SK-N-SH treated with all-trans-retinoic acid at 6 μM for 48 hours (cell line): ENCODE measurements at regions not wholly inside any gene's neighbourhood (a gene's known extent, or its start where the extent isn't known, plus 50 kb on each side); places are given as distances from the start of the nearest gene placed in this dataset.

Experiments
- ATAC-seq: fragments of 200-7000 bp; cut with Tn5 transposase; 3 replicates; pipeline ENCODE4 v1.9.1; 2020; ENCODE audit warnings: mild to moderate bottlenecking, moderate library complexity
- ARNTL ChIP-seq: fragments of 450-650 bp; formaldehyde crosslinking; IDR thresholded peaks from 2 replicates; pipeline ENCODE4 v1.5.0; 2020; ENCODE audit warnings: low read depth, mild to moderate bottlenecking, moderate library complexity, borderline replicate concordance
- BACH2 ChIP-seq: fragments of 250-450 bp; sonication (Bioruptor Pico); IDR thresholded peaks from 2 replicates; pipeline ENCODE4 v1.9.0; 2021; ENCODE audit warnings: mild to moderate bottlenecking, borderline replicate concordance
- CREB5 ChIP-seq: fragments of 250-450 bp; sonication (Bioruptor Pico); IDR thresholded peaks from 2 replicates; pipeline ENCODE4 v1.5.1; 2020; ENCODE audit warnings: low read depth, mild to moderate bottlenecking, moderate library complexity
- CSDC2 ChIP-seq: fragments of 250-450 bp; sonication (Bioruptor Pico); IDR thresholded peaks from 2 replicates; pipeline ENCODE4 v1.5.0; 2020; ENCODE audit warnings: mild to moderate bottlenecking, moderate library complexity
- ISL1 ChIP-seq: fragments of 250-450 bp; sonication (Bioruptor Pico); IDR thresholded peaks from 2 replicates; pipeline ENCODE4 v2.1.2; 2022; ENCODE audit warnings: mild to moderate bottlenecking, moderate library complexity
- OSR1 ChIP-seq: fragments of 250-450 bp; sonication (Bioruptor Pico); IDR thresholded peaks from 2 replicates; pipeline ENCODE4 v1.8.0; 2022; ENCODE audit warnings: moderate library complexity, mild to moderate bottlenecking, inconsistent platforms
- PATZ1 ChIP-seq: fragments of 250-450 bp; sonication (Bioruptor Pico); IDR thresholded peaks from 2 replicates; pipeline ENCODE4 v1.8.0; 2020; ENCODE audit warnings: mild to moderate bottlenecking, moderate library complexity, borderline replicate concordance
- POU6F1 ChIP-seq: fragments of 250-450 bp; sonication (Bioruptor Pico); IDR thresholded peaks from 2 replicates; pipeline ENCODE4 v1.8.0; 2021; ENCODE audit warnings: low read depth, mild to moderate bottlenecking, moderate library complexity, borderline replicate concordance
- RARB ChIP-seq: fragments of 250-450 bp; sonication (Bioruptor Pico); IDR thresholded peaks from 2 replicates; pipeline ENCODE4 v1.8.0; 2021; ENCODE audit warnings: mild to moderate bottlenecking, moderate library complexity
- SNAI2 ChIP-seq: fragments of 250-450 bp; sonication (Bioruptor Pico); IDR thresholded peaks from 2 replicates; pipeline ENCODE4 v1.5.0; 2020; ENCODE audit warnings: mild to moderate bottlenecking, moderate library complexity
- TCF4 ChIP-seq: fragments of 250-450 bp; sonication (Bioruptor Pico); IDR thresholded peaks from 2 replicates; pipeline ENCODE4 v1.8.0; 2021; ENCODE audit warnings: mild to moderate bottlenecking, moderate library complexity, borderline replicate concordance
- TOX ChIP-seq: fragments of 250-450 bp; sonication (Bioruptor Pico); IDR thresholded peaks from 2 replicates; pipeline ENCODE4 v1.8.0; 2021; ENCODE audit warnings: mild to moderate bottlenecking, moderate library complexity, borderline replicate concordance
- TSHZ2 ChIP-seq: fragments of 250-450 bp; sonication (Bioruptor Pico); IDR thresholded peaks from 2 replicates; pipeline ENCODE4 v1.5.0; 2020; ENCODE audit warnings: mild to moderate bottlenecking, moderate library complexity
- ZC3H10 ChIP-seq: fragments of 250-450 bp; sonication (Bioruptor Pico); IDR thresholded peaks from 2 replicates; pipeline ENCODE4 v1.5.1; 2021; ENCODE audit warnings: mild to moderate bottlenecking, moderate library complexity
- ZFP3 ChIP-seq: fragments of 250-450 bp; sonication (Bioruptor Pico); IDR thresholded peaks from 2 replicates; pipeline ENCODE4 v1.5.0; 2020; ENCODE audit warnings: mild to moderate bottlenecking, moderate library complexity
- ZFP30 ChIP-seq: fragments of 450-650 bp; formaldehyde crosslinking; IDR thresholded peaks from 2 replicates; pipeline ENCODE4 v1.5.0; 2022; ENCODE audit warnings: mild to moderate bottlenecking, moderate library complexity
- ZNF565 ChIP-seq: fragments of 450-650 bp; formaldehyde crosslinking; conservative IDR thresholded peaks from 2 replicates; pipeline ENCODE4 v1.5.0; 2020; ENCODE audit warnings: low read depth, mild to moderate bottlenecking, moderate library complexity
- ZNF70 ChIP-seq: fragments of 450-650 bp; formaldehyde crosslinking; IDR thresholded peaks from 2 replicates; pipeline ENCODE4 v1.5.0; 2020; ENCODE audit warnings: mild to moderate bottlenecking, moderate library complexity
- ZNF8 ChIP-seq: fragments of 450-650 bp; formaldehyde crosslinking; IDR thresholded peaks from 2 replicates; pipeline ENCODE4 v1.5.0; 2020; ENCODE audit warnings: mild to moderate bottlenecking, moderate library complexity

GRCh38 chr13:105037110-105037509 lies 1498.4 kb downstream of the EFNB2 start (continued):
- TF ChIP-seq PATZ1 (CRISPR knock-in tag) (no peak), ZNF8 (no peak), SNAI2 (CRISPR knock-in tag) (no peak), CSDC2 (no peak), RARB (no peak), OSR1 (no peak)

- TF ChIP-seq CREB5 (CRISPR knock-in tag) (no peak), CSDC2 (no peak), ZNF8 (no peak), SNAI2 (CRISPR knock-in tag) (no peak), BACH2 (no peak), RARB (no peak), TCF4 (CRISPR knock-in tag) (no peak), POU6F1 (no peak), OSR1 (no peak), ZNF565 (CRISPR knock-in tag) (no peak), TSHZ2 (CRISPR knock-in tag) (no peak), TOX (CRISPR knock-in tag) (no peak), PATZ1 (CRISPR knock-in tag) (no peak), ZFP3 (CRISPR knock-in tag) (no peak), ZFP30 (no peak), ARNTL (CRISPR knock-in tag) (no peak), ZC3H10 (CRISPR knock-in tag) (no peak)
- ATAC-seq: no peak
Measured at GRCh38 chr13:105035092-105035491, 1500.4 kb downstream of the EFNB2 start.

GRCh38 chr13:105033999-105034398 lies 1501.5 kb downstream of the EFNB2 start:
- no peak for TF ChIP-seq OSR1
- TF ChIP-seq ZFP3 (CRISPR knock-in tag): no peak
- no peak for TF ChIP-seq ZNF70 (CRISPR knock-in tag)
- no peak for TF ChIP-seq POU6F1
- no peak for TF ChIP-seq ZNF565 (CRISPR knock-in tag)
- no peak for TF ChIP-seq TSHZ2 (CRISPR knock-in tag)
- TF ChIP-seq RARB: no peak
- no peak for TF ChIP-seq ISL1 (CRISPR knock-in tag)
- TF ChIP-seq ZC3H10 (CRISPR knock-in tag): no peak
- TF ChIP-seq ZFP30: no peak
- TF ChIP-seq SNAI2 (CRISPR knock-in tag): no peak
- TF ChIP-seq ZNF8: no peak
- no peak for TF ChIP-seq BACH2
- no peak for TF ChIP-seq TCF4 (CRISPR knock-in tag)
- TF ChIP-seq, all 23 proteins: peak for 0
- ATAC-seq: no peak
